ENCODE measurements at regions not wholly inside any gene's neighbourhood (a gene's known extent, or its start where the extent isn't known, plus 50 kb on each side); places are given as distances from the start of the nearest gene placed in this dataset.
"Not testable (repeated sequence)": the region's sequence is repeated elsewhere in the genome, so short reads cannot be mapped to it uniquely, and the experiment has no call there.

- no peak for DNase-seq (ENCODE audit: low read depth)
Measured at GRCh38 chr2:204144492-204144891, 207.9 kb downstream of the ICOS start.

DNA sequence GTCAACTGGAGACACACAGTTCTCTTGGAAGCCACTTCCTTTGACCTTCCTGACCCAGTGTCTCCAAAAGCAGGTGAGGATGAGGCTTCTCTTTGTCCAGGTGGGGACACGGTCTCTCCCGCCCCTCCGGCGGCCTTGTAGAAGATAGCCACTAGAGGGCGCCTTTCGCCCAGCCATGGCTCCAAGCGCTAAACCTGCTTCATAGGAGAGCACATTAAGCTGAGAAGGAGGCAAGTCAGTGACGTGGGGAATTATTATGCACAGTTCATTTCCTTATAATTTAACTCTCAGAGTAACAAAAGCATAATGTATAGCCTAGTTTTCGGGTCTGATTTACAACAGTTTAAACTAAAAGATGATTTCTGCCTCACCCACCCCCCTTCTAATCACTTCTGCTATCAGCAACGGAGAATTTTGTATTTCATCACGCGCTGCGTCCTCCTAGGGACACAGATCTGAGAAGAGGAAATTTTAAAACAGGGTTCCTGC is 208.7 kb downstream of the ICOS start:
- DNase-seq (ENCODE audit: low read depth), result peak; percentile 54

GRCh38 chr2:204145791-204146190 is 209.2 kb downstream of the ICOS start:
- no peak for DNase-seq (ENCODE audit: low read depth)

DNA sequence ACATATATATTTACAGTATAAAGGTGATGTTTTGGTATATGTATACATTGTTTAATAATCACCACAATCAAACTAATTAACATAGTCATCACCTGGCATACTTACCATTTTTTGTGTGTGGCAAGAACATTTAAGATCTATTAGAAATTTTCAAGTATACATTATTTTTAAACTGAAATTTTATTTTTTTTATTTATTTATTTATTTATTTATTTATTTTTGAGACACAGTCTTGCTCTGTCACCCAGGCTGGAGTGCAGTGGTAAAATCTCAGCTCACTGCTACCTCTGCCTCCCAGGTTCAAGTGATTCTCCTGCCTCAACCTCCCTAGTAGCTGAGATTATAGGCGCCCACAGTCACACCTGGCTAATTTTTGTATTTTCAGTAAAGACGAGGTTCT is 210.5 kb downstream of the ICOS start:
- not testable (repeated sequence) for DNase-seq (ENCODE audit: low read depth)

DNA sequence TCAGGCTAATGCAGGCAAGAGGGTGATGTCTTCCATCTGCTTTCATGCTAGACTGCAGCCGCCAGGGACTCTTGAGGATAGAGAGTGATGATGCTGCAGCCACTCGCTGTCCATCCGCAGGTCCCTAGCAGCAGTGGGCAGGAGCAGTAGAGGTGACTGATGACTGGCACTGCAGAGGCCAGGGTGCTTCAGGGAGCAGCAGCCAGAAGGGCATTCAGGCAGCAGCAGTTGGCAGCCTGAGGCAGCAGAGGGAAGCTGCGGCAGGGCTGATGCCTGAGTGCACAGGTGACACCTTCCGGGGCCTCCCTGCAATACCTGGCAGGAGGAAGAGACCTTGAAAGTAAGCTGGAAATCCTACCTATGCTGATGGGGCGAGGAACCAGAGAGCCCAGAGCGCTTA is 214.2 kb downstream of the ICOS start:
- DNase-seq (ENCODE audit: low read depth), result no peak

DNA sequence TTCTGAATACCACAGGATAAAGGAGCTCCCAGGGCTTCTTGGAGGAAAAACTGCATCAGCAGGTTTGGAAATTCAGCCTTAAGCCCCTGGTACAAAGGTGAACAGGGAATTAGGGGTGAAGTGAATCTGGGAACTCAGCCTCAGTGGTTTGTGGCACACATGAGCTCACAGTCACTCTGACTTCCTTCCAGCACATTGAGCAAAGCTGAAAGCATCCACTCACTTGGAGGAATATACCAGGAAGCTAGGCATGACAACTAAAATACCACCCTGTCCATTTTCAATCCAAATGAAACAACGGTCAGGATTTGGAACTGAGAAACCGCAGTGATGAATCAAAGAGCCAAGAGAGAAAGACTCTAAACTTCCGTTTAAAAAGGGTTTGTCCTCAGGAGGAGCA is 216.1 kb downstream of the ICOS start:
- no peak for DNase-seq (ENCODE audit: low read depth)

DNA sequence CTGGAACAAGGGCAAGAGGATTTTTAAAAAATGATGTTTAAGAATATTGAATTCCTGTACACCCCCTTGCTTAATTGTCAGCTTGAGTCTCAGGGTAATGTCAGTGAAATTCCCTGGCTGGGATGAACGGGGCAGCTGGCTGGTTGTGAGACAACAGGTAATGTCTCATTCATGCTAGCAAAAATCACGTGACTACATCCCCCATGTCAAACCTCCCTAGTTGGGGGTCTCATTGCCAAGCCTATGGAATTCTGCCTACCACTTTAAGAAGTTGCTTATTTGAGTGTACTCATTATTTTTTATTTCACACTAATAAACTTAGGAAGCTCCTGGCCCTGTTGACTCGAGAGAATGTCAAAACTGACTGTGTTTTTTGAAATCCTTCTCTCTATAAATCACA is 218.3 kb downstream of the ICOS start:
- DNase-seq (ENCODE audit: low read depth), result no peak

GRCh38 chr2:204156456-204156855 is 219.9 kb downstream of the ICOS start:
- DNase-seq (ENCODE audit: low read depth), result no peak

DNA sequence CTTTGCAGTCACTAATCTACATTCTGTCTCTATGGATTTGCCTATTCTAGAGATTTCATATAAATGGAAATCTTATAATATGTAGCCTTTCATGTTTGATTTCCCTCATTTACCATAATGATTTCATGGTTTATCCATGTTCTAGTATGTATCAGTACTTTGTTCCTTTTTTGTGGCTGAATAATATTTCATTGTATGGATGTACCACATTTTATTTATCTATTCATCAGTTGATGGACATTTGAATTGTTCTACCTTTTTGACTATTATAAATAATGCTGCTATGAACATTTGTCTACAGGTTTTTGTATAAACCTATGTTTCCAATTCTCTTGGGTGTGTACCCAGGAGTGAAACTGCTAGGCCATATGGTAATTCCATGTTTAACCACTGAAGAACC is 221.1 kb downstream of the ICOS start:
- DNase-seq (ENCODE audit: low read depth), result no peak

GRCh38 chr2:204159526-204159925 is 223.0 kb downstream of the ICOS start:
- no peak for DNase-seq (ENCODE audit: low read depth)

DNA sequence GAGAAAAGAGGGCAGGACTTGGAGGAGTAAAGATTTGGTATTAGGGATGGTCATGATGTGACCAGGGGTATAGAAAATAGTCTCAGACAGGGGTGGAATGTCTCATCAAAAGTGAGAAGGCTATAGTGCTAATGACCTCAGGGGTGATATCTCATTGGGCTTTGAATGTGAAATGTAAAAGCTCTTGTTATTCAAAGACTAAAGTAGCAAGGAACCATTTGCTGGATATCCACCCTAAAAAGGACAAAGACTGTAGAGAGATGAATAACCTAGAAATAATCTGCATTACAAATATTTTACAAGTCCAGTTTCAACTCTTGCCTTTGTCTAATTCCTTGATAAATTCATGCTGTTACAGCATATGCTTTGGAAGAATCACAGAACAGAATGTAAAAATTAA is 224.4 kb downstream of the ICOS start:
- DNase-seq (ENCODE audit: low read depth), result no peak

GRCh38 chr2:204161886-204162285 is 225.3 kb downstream of the ICOS start:
- no peak for DNase-seq (ENCODE audit: low read depth)

GRCh38 chr2:204166961-204167360 is 230.4 kb downstream of the ICOS start:
- no peak for DNase-seq (ENCODE audit: low read depth)

DNA sequence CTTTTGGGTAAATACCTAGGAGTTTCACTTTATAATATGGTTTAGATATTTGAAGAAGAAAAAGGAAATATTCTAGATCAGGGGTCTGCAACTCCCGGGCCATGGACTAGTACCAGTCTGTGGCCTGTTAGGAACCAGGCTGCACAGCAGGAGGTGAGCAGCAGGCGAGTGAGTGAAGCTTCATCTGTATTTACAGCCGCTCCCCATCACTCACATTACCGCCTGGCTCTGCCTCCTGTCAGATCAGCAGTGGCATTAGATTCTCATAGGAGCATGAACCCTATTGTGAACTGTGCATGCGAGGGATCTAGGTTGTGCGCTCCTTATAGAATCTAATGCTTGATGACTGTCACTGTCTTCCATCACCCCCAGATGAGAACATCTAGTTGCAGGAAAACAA is 231.1 kb downstream of the ICOS start:
- not testable (repeated sequence) for DNase-seq (ENCODE audit: low read depth)

- DNase-seq (ENCODE audit: low read depth), result no peak
Measured at GRCh38 chr2:204170411-204170810, 233.8 kb downstream of the ICOS start.

GRCh38 chr2:204171432-204172144 is 235.0 kb downstream of the ICOS start:
- no peak for DNase-seq (ENCODE audit: low read depth)

GRCh38 chr2:204172145-204172600 is 235.6 kb downstream of the ICOS start:
- no peak for DNase-seq (ENCODE audit: low read depth)

DNA sequence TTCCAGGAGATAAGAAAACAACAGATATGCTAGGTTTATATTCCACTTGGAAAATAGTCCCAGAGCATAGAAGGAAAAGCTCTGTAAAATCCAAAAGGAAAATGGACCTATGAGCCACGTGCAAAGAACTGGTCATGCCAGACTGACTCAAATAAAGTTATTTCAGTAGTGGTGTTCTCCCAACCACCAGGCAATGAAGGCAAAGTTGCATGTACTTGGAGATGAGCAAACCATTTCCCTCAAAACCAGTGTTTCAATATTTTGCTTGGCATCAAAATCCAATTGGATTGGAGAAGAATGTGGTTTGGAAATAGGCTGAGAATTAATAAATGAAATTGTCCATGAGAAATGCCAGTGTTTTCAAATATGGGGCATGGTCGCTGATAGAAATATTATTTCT is 237.5 kb downstream of the ICOS start:
- DNase-seq (ENCODE audit: low read depth), result no peak

DNA sequence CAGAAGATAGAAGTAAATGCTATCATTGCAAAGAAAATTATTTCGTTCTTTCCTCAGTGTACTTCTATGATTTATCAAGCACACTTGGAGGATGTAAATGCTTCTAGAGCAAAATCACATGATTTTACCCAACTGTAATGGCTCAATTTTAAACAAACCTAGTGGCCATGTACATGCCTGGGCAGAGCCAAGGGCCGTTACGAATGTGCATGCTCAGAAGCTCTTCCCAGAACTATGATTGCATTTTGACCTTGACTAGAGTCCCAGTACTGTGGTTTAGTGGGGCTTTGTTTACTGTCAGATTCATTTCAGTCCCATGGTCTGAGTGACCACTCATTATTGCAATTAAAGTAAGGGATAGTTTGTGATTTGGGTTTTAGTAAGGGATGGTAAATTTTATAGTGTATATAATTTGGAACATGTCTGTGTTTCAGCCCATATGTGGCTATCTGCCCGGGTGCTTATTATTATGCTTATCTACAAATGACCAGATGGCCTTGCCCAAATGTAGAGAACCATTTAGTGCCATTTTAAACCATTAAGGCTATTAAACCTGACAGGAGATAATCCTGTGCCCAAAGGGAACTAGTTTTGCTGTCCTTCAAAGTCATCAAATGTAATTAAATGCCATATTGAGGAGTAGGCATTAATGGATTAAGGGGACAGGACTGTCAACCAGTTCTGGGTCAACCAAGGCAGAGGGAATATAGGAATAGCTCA is 239.1 kb downstream of the ICOS start:
- no peak for DNase-seq (ENCODE audit: low read depth)

- DNase-seq (ENCODE audit: low read depth), result no peak
Measured at GRCh38 chr2:204176306-204176705, 239.7 kb downstream of the ICOS start.

DNA sequence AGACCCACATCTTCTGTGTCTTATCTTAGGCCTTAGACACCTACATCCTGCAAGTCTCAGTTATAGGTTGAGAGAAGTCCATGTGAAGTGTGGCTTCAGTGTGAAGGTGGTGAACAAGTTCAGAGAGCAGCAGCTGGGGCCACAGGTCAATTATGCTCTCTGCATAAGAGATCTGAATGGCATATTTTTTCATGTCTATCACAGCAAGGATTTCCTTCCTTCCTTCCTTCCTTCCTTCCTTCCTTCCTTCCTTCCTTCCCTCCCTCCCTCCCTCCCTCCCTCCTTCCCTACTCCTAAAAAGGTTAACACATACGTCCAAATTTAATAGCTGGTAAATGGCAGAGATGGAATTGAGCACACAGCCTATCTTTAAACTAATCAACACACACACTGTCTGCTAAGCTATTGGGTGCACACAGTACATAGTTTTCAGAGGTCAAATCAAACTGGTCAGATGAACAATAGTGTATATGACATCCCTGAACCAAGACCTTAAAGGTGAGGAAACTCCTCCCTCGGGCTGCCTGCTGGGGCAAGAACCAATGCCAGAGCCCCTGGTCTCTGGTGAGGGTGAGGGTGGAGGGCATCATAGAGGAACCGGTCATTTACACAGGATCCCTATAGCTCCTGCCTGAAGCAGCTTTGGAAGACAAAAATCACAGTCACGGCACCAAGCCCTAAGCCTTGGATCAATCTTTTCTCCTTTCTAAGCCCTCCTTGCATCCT is 240.9 kb downstream of the ICOS start:
- no peak for DNase-seq (ENCODE audit: low read depth)

- peak; percentile 37 for DNase-seq (ENCODE audit: low read depth)
Measured at GRCh38 chr2:204177977-204178522, 241.5 kb downstream of the ICOS start.

- no peak for DNase-seq (ENCODE audit: low read depth)
Measured at GRCh38 chr2:204180649-204181048, 244.1 kb downstream of the ICOS start.
